HAP-1 (cell line): ENCODE measurements at regions not wholly inside any gene's neighbourhood (a gene's known extent, or its start where the extent isn't known, plus 50 kb on each side); places are given as distances from the start of the nearest gene placed in this dataset.

Source experiments
- DNase-seq, 2 experiments: peaks; one replicate each; pipeline ENCODE4 v3.0.0-alpha.2; 2016 to 2020; ENCODE audit warnings: low spot score in 2 of 2
- H3K27me3 ChIP-seq: fragments of 250-450 bp; sonication (Bioruptor Pico); 2 replicates; pipeline ENCODE4 v1.5.1; 2020; ENCODE audit warnings: low read depth, mild to moderate bottlenecking, moderate library complexity
- H3K36me3 ChIP-seq: fragments of 250-450 bp; sonication (Bioruptor Pico); replicated peaks from 2 replicates; pipeline ENCODE4 v1.5.1; 2020; ENCODE audit warnings: mild to moderate bottlenecking
- H3K4me1 ChIP-seq: fragments of 250-450 bp; sonication (Bioruptor Pico); 2 replicates; pipeline ENCODE4 v1.5.1; 2020; ENCODE audit warnings: mild to moderate bottlenecking
- H3K4me3 ChIP-seq: fragments of 250-450 bp; sonication (Bioruptor Pico); 2 replicates; pipeline ENCODE4 v1.5.1; 2020; ENCODE audit warnings: mild to moderate bottlenecking, moderate library complexity
- H3K9me3 ChIP-seq: fragments of 250-450 bp; sonication (Bioruptor Pico); 2 replicates; pipeline ENCODE4 v1.5.1; 2020; ENCODE audit warnings: mild to moderate bottlenecking, moderate library complexity
- in situ Hi-C: fragments of 300-500 bp; cut with MboI; formaldehyde crosslinking; loops from 3 replicates; pipeline ENCODE4 v1.14.3; 2020; ENCODE audit warnings: low sequenced_read_pairs, inconsistent platforms, mixed read lengths

DNA sequence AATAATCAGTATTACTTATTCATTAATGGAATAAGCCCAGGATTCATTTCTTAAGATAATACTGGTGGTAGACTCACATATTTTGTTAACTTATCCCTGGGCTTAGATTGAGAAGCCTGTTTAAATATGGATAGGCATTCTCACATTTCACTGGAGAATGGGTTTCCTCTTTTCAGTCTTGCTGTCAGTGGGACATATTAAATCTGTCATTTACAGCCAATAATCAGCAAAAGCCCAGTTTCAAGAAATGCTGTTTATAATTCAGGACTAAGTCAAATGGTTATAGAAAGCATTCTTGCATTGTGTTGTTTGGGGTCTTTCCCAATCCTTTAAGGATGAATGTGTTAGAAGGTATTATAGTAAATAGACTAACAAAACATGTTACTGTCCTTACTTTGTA lies 143.7 kb upstream of the NAALADL2 start:
- no peak overlapping the region for H3K4me3 ChIP-seq
- H3K36me3 ChIP-seq, result no peaks in the 10 kb centered on the region

DNA sequence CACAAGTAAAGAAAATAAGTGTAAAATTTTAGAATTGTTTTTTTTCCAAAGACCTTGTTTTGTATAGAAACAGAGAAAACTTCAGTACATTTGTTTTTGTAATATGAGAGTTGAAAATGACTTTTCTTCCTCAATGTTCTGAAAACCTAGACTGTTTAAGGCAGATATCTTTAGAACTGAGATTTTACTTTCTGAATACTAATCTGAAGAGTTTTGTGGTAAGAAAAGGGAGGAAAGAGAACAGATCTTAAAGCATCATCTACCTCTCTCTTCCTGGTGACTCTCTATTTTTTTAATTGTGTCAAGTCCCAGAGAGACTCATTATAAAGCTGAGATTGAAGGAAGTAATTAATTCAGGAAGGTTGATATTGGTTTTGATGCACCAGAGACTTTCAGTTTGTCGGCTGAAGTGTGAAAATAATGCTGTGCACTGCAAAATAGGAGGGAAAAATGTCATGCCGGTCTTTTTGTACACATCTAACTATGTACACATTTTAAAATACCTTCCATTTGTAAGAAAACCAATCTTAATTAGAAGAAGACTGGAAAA lies 142.1 kb upstream of the NAALADL2 start:
- Histone ChIP-seq H3K36me3 (no peaks in the 10 kb centered on the region), H3K9me3 (no peaks in the 10 kb centered on the region), H3K4me1 (no peaks in the 10 kb centered on the region), H3K27me3 (no peaks in the 10 kb centered on the region), H3K4me3 (no peak overlapping the region)
- no peak for DNase-seq
- in situ Hi-C loops, result no loop called here

More for the DNA sequence above, 143.7 kb upstream of the NAALADL2 start:
- H3K9me3 ChIP-seq, result no peaks in the 10 kb centered on the region
- H3K27me3 ChIP-seq, result no peaks in the 10 kb centered on the region
- DNase-seq, result no peak
- no peaks in the 10 kb centered on the region for H3K4me1 ChIP-seq
- in situ Hi-C loops, result no loop called here

DNA sequence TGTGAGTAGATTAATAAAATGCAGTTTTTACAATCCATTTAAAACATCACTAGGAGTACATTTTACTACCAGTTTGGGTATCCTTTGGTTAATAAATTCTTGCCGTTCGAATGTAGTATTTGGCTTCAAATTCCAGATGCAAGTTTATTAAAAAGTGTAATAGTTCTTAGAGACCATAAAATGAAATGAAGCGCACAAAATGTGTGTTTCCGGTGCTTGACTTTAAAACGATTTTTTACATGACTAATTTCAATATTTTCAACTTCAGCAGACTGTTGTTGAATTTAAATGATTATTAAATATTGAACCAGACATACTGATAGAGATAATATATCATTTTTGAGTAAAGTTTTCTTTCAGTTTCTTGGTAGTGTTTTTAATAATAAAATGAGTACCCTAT lies 138.4 kb upstream of the NAALADL2 start:
- H3K4me1 ChIP-seq, result no peaks in the 10 kb centered on the region
- in situ Hi-C loops, result no loop called here
- no peak for DNase-seq
- no peaks in the 10 kb centered on the region for H3K9me3 ChIP-seq
- no peaks in the 10 kb centered on the region for H3K27me3 ChIP-seq
- no peak overlapping the region for H3K4me3 ChIP-seq
- H3K36me3 ChIP-seq, result no peaks in the 10 kb centered on the region

DNA sequence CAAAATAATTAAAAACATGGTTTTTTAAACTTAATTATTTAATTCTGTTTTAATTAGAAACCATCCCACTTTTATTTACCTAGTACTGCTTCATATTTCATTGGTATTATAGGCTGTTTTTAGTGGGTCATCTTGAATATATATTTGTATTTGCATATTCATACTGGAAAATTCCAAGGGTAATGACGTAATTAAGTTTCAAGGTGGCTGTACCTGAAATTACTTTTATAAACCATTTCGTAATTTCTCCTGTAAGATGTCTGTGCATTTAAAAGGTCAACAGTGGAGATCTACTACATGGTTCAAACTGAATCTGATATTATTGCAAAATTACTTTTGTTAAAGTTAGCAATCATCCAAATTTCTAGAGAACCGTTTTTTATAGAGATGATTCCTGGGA lies 133.8 kb upstream of the NAALADL2 start:
- in situ Hi-C loops, result no loop called here
- H3K36me3 ChIP-seq, result no peaks in the 10 kb centered on the region
- DNase-seq, result no peak
- no peaks in the 10 kb centered on the region for H3K9me3 ChIP-seq
- no peaks in the 10 kb centered on the region for H3K27me3 ChIP-seq
- no peaks in the 10 kb centered on the region for H3K4me1 ChIP-seq
- no peak overlapping the region for H3K4me3 ChIP-seq

DNA sequence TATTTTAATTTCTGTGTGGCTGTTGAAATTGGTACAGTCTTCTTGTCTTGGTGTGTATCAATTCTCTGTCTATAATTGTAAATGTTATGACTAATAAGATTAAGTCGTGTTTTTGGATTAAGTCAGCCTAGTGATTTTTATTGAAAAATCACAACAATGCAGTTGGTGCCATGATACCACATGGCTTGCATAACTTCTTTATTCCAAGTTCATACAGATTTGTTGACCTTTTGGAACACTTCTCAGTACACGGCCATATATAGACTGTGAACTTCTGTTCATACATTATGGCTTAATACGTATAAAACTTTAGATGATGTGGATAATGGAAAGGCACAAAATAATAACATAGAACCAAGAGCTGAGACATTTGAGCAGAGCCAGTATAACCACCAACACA lies 121.2 kb upstream of the NAALADL2 start:
- H3K27me3 ChIP-seq, result no peaks in the 10 kb centered on the region
- H3K4me1 ChIP-seq, result no peaks in the 10 kb centered on the region
- no peaks in the 10 kb centered on the region for H3K36me3 ChIP-seq
- DNase-seq, result no peak
- no peaks in the 10 kb centered on the region; the same call in 1 of the 2 replicates for H3K9me3 ChIP-seq
- H3K4me3 ChIP-seq, result no peak overlapping the region
- in situ Hi-C loops, result no loop called here

DNA sequence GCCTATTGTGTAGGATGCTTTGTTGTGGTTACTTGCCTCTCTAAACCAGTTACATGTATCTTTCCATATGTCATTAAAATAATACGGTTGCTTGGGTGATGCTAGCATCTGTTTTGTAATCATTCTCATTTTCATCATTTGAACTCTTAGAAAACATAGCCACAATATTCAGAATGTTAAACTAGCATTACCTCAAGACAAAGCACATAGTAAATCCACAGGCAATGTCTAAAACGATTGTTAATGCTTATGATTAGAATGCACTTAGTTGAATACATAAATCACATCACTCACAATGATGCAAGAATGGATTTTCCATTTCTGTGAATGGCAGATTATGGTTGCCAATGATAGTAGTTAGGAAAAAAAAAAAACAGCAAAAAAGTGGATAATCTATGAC lies 110.0 kb upstream of the NAALADL2 start:
- H3K4me3 ChIP-seq, result no peak overlapping the region
- in situ Hi-C loops, result no loop called here
- no peak for DNase-seq
- H3K4me1 ChIP-seq, result no peaks in the 10 kb centered on the region
- no peaks in the 10 kb centered on the region; the same call in 1 of the 2 replicates for H3K9me3 ChIP-seq
- no peaks in the 10 kb centered on the region for H3K27me3 ChIP-seq
- no peaks in the 10 kb centered on the region for H3K36me3 ChIP-seq

DNA sequence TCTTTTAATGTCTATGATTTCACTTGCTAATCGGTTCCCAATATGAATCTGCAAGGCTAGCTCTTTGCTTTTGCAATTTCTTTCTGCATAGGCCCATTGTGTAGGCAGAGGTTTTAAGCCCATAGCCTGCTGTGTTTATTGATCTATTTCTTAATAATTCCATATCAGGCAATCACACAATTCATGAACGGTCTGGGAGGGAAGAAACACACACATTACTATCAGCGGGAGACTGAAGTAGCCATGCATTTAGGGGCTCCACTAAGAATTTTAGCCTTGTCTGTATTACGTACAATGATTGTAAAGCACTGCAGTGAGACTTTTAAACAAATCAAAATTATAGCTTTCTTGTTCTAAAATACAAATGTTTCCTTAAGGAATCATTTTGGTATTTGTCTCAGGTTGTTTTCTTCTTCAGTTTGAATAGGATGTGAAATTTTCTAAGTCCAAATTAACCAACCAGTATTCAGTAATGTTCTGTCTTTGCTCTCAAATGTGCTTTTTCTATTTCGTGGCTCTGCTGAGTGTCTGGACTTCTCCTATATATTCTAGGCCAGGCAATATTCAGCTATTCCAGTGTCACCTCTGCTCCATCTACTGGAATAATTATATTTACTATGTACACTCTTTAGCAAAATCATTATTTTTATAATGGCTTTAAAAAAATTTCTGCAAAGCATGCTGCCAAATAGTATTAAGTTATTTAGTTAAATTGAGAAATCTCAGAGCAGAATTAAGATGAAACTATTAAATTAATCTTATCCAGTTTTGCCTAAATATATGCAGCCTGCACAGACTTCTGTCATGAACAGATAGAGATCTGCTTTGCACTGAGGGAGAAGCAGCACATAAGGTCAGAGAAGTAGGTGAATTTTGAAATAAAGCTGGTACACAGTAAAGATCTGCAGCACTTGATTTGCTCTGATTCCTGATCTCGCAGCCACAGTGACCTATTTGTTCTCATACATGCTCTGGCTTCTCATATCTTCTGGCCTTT lies 103.0 kb upstream of the NAALADL2 start:
- in situ Hi-C loops, result no loop called here
- H3K27me3 ChIP-seq, result no peaks in the 10 kb centered on the region
- H3K4me1 ChIP-seq, result no peaks in the 10 kb centered on the region
- no peak overlapping the region for H3K4me3 ChIP-seq
- DNase-seq, result no peak
- H3K36me3 ChIP-seq, result no peaks in the 10 kb centered on the region
- H3K9me3 ChIP-seq, result no peaks in the 10 kb centered on the region

DNA sequence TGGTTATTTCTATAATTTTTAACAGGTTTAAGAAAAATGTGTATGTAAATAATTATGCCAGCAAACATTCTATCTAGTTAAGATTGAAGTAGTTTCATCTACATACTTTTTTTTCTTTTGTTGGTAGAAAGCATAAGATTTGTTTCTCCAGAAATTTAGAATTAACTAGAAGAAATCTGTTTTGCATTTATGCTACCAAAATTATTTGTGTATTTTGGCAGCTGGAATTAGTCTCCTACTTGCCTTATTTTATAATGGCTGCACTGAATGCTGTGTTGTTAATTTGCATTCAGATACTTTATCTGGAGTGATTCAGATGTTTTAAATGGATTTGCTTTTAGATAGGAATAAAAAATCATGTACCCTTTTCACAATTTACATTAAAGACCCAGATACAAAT lies 100.2 kb upstream of the NAALADL2 start:
- in situ Hi-C loops, result no loop called here
- H3K36me3 ChIP-seq, result no peaks in the 10 kb centered on the region
- no peaks in the 10 kb centered on the region for H3K4me1 ChIP-seq
- H3K9me3 ChIP-seq, result no peaks in the 10 kb centered on the region
- no peak for DNase-seq
- no peaks in the 10 kb centered on the region for H3K27me3 ChIP-seq
- no peak overlapping the region for H3K4me3 ChIP-seq

DNA sequence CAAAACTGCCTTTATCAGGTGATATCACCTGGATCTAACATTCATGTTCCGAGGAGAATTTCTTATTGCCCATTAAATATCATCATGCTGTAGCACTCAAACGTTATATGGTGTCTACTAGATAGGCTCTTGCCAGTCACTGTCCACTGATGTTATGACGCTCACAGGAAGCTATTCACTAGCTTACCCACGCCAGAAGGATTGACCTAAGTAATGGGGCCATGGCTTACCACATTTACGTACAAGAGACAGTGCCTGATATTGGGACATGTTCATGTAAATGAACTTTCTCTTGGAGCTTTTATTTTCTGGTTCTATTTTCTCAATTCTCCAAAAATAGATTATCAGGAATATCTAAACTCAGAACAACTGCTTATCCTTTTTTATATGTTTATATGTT lies 91.7 kb upstream of the NAALADL2 start:
- Histone ChIP-seq H3K36me3 (no peaks in the 10 kb centered on the region), H3K9me3 (no peaks in the 10 kb centered on the region), H3K4me3 (no peak overlapping the region), H3K4me1 (no peaks in the 10 kb centered on the region), H3K27me3 (no peaks in the 10 kb centered on the region)
- no peak for DNase-seq
- in situ Hi-C loops, result no loop called here

DNA sequence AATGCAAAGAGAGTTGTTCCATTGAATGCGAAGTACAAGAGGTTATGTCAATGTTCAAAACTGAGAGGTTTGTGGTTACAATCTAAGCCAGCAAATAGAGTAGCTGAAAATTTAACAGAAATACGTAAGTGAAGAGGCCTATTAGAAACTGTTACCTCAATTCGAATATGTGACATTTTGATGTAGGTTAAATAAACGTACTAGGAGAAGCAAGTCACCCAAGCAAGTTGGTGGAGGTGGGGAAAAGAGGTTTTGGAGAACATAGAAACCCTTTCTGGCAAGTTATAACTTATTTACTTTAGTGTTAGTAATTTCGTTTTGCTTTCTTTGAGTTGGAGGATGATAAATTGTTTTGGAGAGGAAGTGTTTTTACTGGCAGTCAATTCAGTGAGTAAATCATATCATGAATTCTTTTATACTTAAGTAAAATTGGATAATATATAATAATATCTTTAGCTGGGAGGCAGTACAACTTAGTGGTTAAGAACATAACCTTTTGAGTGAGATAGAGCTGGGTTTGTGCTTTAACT lies 91.2 kb upstream of the NAALADL2 start:
- no peak for DNase-seq
- in situ Hi-C loops, result no loop called here
- Histone ChIP-seq H3K36me3 (no peaks in the 10 kb centered on the region), H3K4me1 (no peaks in the 10 kb centered on the region), H3K9me3 (no peaks in the 10 kb centered on the region), H3K27me3 (no peaks in the 10 kb centered on the region), H3K4me3 (no peak overlapping the region)

DNA sequence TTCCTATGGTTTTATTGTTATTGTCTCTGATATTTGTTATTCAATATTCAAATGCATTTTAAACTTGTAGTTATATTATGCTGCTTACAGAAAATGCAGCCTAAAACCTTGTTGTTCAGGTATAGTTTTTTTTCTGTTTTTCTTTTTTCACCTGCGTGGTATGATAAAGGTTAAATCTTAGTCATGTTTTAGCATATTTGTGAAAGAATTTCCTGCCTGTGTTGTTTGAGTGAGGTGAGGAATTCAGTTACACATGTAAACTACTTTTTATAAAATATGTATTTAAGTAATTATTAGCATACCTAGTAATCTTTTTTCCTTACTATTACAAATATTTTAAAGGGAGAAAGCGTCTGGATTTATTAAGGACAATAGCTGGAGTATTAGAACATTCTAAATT lies 90.0 kb upstream of the NAALADL2 start:
- DNase-seq, result no peak
- H3K4me3 ChIP-seq, result no peak overlapping the region
- H3K4me1 ChIP-seq, result no peaks in the 10 kb centered on the region
- no peaks in the 10 kb centered on the region for H3K9me3 ChIP-seq
- H3K36me3 ChIP-seq, result no peaks in the 10 kb centered on the region
- in situ Hi-C loops, result no loop called here
- H3K27me3 ChIP-seq, result no peaks in the 10 kb centered on the region

DNA sequence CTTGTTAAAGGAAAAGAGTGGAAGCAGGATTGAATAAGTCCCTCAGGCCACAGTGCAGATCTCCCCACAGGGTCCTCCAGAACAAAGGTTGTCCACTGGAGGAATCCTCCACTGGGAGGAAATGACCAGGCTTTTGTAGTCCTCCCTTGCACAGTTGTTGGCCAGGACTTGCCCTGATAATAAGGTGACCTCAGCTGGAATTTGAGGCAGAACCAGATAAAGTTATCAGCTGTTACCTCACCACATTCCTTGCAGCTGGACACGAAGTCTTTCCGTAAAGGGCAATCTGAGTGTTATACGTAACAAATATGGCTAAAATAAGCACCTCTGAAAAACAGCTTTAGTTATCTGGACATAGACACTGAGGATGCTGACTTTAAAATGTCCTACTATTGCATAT lies 83.5 kb upstream of the NAALADL2 start:
- Histone ChIP-seq H3K4me1 (peaks cover 11% of the 10 kb centered on the region), H3K36me3 (no peaks in the 10 kb centered on the region), H3K27me3 (no peaks in the 10 kb centered on the region), H3K4me3 (no peak overlapping the region), H3K9me3 (no peaks in the 10 kb centered on the region; the same call in 1 of the 2 replicates)
- DNase-seq, result no peak
- in situ Hi-C loops, result no loop called here

DNA sequence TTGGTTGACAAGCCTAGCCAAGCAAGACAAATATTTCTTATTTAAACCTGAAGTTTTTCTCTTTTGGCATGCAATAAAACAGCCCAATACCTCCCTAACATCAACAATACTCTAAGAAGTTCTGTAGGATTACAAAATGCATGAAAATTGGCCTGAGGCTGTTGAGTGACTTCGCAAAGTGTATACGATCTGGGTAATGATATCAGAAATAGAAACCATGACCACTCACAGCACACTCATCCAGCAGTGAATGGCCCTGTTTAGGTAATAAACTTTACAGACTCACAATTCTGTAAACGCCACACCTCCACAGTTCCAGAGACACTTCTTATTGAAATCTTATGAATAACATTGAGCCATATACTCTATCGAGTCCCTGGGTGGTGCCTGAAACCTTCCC lies 83.0 kb upstream of the NAALADL2 start:
- Histone ChIP-seq H3K36me3 (no peaks in the 10 kb centered on the region), H3K27me3 (no peaks in the 10 kb centered on the region), H3K4me3 (no peak overlapping the region), H3K9me3 (no peaks in the 10 kb centered on the region; the same call in 1 of the 2 replicates), H3K4me1 (peaks cover 11% of the 10 kb centered on the region)
- DNase-seq, result peak; percentile 16 to 32
- in situ Hi-C loops, result no loop called here

DNA sequence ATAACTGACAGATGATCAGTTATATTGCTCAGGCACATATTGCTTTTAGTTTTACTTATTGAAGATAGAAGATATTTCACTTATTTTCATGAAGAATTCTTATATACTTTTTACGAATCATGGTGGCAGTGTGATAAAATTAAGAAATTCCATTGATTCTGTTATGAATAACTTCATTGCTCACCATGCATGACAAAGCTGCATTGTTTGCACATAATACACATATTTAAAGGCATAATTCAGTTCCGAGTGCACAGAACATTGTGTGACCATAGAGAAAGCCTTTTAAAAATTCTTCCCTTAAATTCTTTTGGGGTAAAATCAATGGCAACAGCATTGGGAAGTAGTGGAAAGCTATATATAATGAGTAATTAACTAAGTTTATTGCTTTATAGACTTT lies 82.5 kb upstream of the NAALADL2 start:
- DNase-seq, result peak in 1 of 2 experiments; percentile 34
- H3K9me3 ChIP-seq, result no peaks in the 10 kb centered on the region; the same call in 1 of the 2 replicates
- H3K4me3 ChIP-seq, result no peak overlapping the region
- H3K27me3 ChIP-seq, result no peaks in the 10 kb centered on the region
- in situ Hi-C loops, result no loop called here
- H3K4me1 ChIP-seq, result peaks cover 11% of the 10 kb centered on the region
- H3K36me3 ChIP-seq, result no peaks in the 10 kb centered on the region
